SK-N-SH (cell line): ENCODE measurements at regions not wholly inside any gene's neighbourhood (a gene's known extent, or its start where the extent isn't known, plus 50 kb on each side); places are given as distances from the start of the nearest gene placed in this dataset.
"Not testable (repeated sequence)": the region's sequence is repeated elsewhere in the genome, so short reads cannot be mapped to it uniquely, and the experiment has no call there.

Experiments used
- CTCF ChIA-PET: fragments of 300-600, 350-600 bp; formaldehyde crosslinking; extraction: SDS; loops from one replicate; lab custom pipeline; 2021; lab: Yijun Ruan, JAX
- POLR2A ChIA-PET: fragments of 350-600 bp; sonication (Branson Sonifier 250); formaldehyde crosslinking; extraction: SDS; loops from one replicate; lab custom pipeline; 2020; ENCODE audit warnings: antibody characterized with exemption, inconsistent platforms; lab: Yijun Ruan, JAX
- DNase-seq: peaks from one replicate; pipeline ENCODE4 v3.0.0; 2012
- H2AFZ ChIP-seq: fragments of 200-600 bp; sonication (generic); 2 replicates; pipeline ENCODE4 v1.8.1; 2016; ENCODE audit warnings: antibody characterized with exemption, mild to moderate bottlenecking, low read depth
- H3F3A ChIP-seq: fragments of 200-600 bp; sonication (generic); replicated peaks from 2 replicates; pipeline ENCODE3; 2016; ENCODE audit warnings: antibody characterized with exemption, mild to moderate bottlenecking; ENCODE audit not compliant: insufficient read depth
- H3K27ac ChIP-seq, 2 experiments: fragments of 200-500 bp in 1 of 2; fragments of 200-600 bp in 1 of 2; sonication (Bioruptor generic) in 1 of 2; sonication (generic), shearing (Covaris generic) in 1 of 2; 2 replicates each; pipeline versions ENCODE4 v1.5.1 to v1.6.1; 2014 to 2016; ENCODE audit warnings: low read depth in 2 of 2, inconsistent platforms in 1 of 2, low read length in 1 of 2, mild to moderate bottlenecking in 1 of 2, mixed read lengths in 1 of 2
- H3K27me3 ChIP-seq: fragments of 200-600 bp; sonication (generic), shearing (Covaris generic); 2 replicates; pipeline ENCODE4 v1.6.1; 2016; ENCODE audit warnings: mixed run types; ENCODE audit not compliant: insufficient read depth
- H3K36me3 ChIP-seq, 2 experiments: fragments of 200-500 bp in 1 of 2; fragments of 200-600 bp in 1 of 2; sonication (Bioruptor generic) in 1 of 2; sonication (generic) in 1 of 2; replicated peaks in 1 of 2; 2 replicates each; pipeline versions ENCODE3 to v1.5.1; 2014 to 2016; ENCODE audit warnings: low read length in 1 of 2, mild to moderate bottlenecking in 1 of 2; ENCODE audit not compliant: insufficient read depth in 2 of 2, control insufficient read depth in 1 of 2
- H3K4me1 ChIP-seq, 2 experiments: fragments of 200-500 bp in 1 of 2; fragments of 200-600 bp in 1 of 2; sonication (Bioruptor generic) in 1 of 2; sonication (generic), shearing (Covaris generic) in 1 of 2; 2 replicates each; pipeline versions ENCODE4 v1.5.1 to v1.6.1; 2014 to 2016; ENCODE audit warnings: low read depth in 1 of 2, low read length in 1 of 2, mixed run types in 1 of 2; ENCODE audit not compliant: insufficient read depth in 2 of 2, control insufficient read depth in 1 of 2
- H3K4me2 ChIP-seq: fragments of 200-600 bp; sonication (generic), shearing (Covaris generic); 2 replicates; pipeline ENCODE4 v1.6.1; 2017; ENCODE audit warnings: mixed run types
- H3K4me3 ChIP-seq, 2 experiments: fragments of 200-500 bp in 1 of 2; fragments of 200-600 bp in 1 of 2; sonication (Bioruptor generic) in 1 of 2; sonication (generic), shearing (Covaris generic) in 1 of 2; 2 replicates each; pipeline versions ENCODE4 v1.5.1 to v1.8.1; 2014 to 2016; ENCODE audit warnings: low read depth in 2 of 2, inconsistent platforms in 1 of 2, low read length in 1 of 2, mild to moderate bottlenecking in 1 of 2, mixed read lengths in 1 of 2, moderate library complexity in 1 of 2
- H3K79me2 ChIP-seq: fragments of 200-600 bp; sonication (generic); 2 replicates; pipeline ENCODE4 v1.8.1; 2017; ENCODE audit warnings: mild to moderate bottlenecking; ENCODE audit not compliant: insufficient read depth
- H3K9ac ChIP-seq: fragments of 200-600 bp; sonication (generic); 2 replicates; pipeline ENCODE4 v1.6.1; 2017; ENCODE audit warnings: mixed run types
- H3K9me2 ChIP-seq: fragments of 200-600 bp; sonication (generic); 2 replicates; pipeline ENCODE4 v1.6.1; 2017; ENCODE audit warnings: mixed run types
- H3K9me3 ChIP-seq: fragments of 200-600 bp; sonication (generic); 2 replicates; pipeline ENCODE4 v1.6.1; 2017; ENCODE audit warnings: mixed run types, mild to moderate bottlenecking, moderate library complexity
- H4K20me1 ChIP-seq: fragments of 200-600 bp; sonication (generic); 2 replicates; pipeline ENCODE4 v1.6.1; 2017; ENCODE audit warnings: mild to moderate bottlenecking, mixed run types; ENCODE audit not compliant: insufficient read depth
- WGBS: methylation state at CpG from one replicate; pipeline ENCODE4 v1.1.6; 2017; ENCODE audit warnings: low lambda C conversion rate; 5-methylcytosine and 5-hydroxymethylcytosine counted together

- H3K9me3 ChIP-seq, H3K36me3 ChIP-seq, H3F3A ChIP-seq, H3K4me1 ChIP-seq, H2AFZ ChIP-seq, H3K9me2 ChIP-seq, H3K9ac ChIP-seq, DNase-seq, H3K27ac ChIP-seq, POLR2A ChIA-PET, H3K79me2 ChIP-seq, H3K4me3 ChIP-seq, H3K4me2 ChIP-seq, CTCF ChIA-PET, H4K20me1 ChIP-seq, H3K27me3 ChIP-seq: not testable (repeated sequence)
- 81% methylated on average over 2 of the region's 3 CpGs for WGBS
These were observed 1300.9 kb downstream of the CDH12 start for GRCh38 chr5:21552263-21552662.

- H3K4me1 ChIP-seq, H3K79me2 ChIP-seq, CTCF ChIA-PET, H3K27ac ChIP-seq, H3K27me3 ChIP-seq, H3K4me2 ChIP-seq, H3K36me3 ChIP-seq, H4K20me1 ChIP-seq, H3K9me3 ChIP-seq, H3K9me2 ChIP-seq, H3F3A ChIP-seq, DNase-seq, POLR2A ChIA-PET, H3K9ac ChIP-seq, H2AFZ ChIP-seq, H3K4me3 ChIP-seq: not testable (repeated sequence)
- WGBS: 86% methylated on average over 3 of the region's 3 CpGs
These were observed 1302.2 kb downstream of the CDH12 start for GRCh38 chr5:21550916-21551315.

GRCh38 chr5:21547656-21548055 is 1305.5 kb downstream of the CDH12 start:
- H3K9ac ChIP-seq, H3F3A ChIP-seq, H2AFZ ChIP-seq, H3K79me2 ChIP-seq, H4K20me1 ChIP-seq, H3K9me2 ChIP-seq, H3K4me2 ChIP-seq, H3K27me3 ChIP-seq, POLR2A ChIA-PET, H3K36me3 ChIP-seq, H3K27ac ChIP-seq, CTCF ChIA-PET, H3K4me3 ChIP-seq, H3K4me1 ChIP-seq, DNase-seq, H3K9me3 ChIP-seq: not testable (repeated sequence)
- WGBS: 69% methylated on average over 2 of the region's 2 CpGs

- H4K20me1 ChIP-seq, CTCF ChIA-PET, H3K27ac ChIP-seq, POLR2A ChIA-PET, H3K9me3 ChIP-seq, H3K4me3 ChIP-seq, H3K27me3 ChIP-seq, DNase-seq, H3K36me3 ChIP-seq, H3K4me1 ChIP-seq, H3K79me2 ChIP-seq, H3K9ac ChIP-seq, H2AFZ ChIP-seq, H3K9me2 ChIP-seq, H3F3A ChIP-seq, H3K4me2 ChIP-seq: not testable (repeated sequence)
These were observed 1318.0 kb downstream of the CDH12 start for GRCh38 chr5:21535114-21535513.

DNA sequence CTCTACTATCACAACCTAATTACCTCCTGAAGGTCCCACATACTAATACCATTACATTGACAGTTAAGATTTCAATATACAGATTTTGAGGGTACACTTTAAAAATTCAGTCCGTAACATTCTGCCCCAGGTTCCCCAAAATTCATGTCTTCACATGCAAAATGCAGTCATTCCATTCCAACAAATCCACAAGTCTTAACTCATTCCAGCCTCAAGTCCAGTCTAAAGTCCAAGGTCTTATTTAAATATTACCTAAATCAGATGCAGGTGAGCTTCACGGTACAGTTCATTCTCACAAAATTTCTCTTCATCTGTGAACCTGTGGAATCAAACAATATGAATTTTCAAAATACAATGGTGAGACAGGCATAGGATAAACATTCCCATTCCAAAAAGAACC is 1332.0 kb downstream of the CDH12 start:
- WGBS: 87% methylated on average over 2 of the region's 2 CpGs
- H3K4me1 ChIP-seq, CTCF ChIA-PET, H3K79me2 ChIP-seq, H3F3A ChIP-seq, H3K4me3 ChIP-seq, H3K4me2 ChIP-seq, H4K20me1 ChIP-seq, H3K27me3 ChIP-seq, H3K9me3 ChIP-seq, H3K27ac ChIP-seq, DNase-seq, H3K36me3 ChIP-seq, H3K9ac ChIP-seq, H3K9me2 ChIP-seq, POLR2A ChIA-PET, H2AFZ ChIP-seq: not testable (repeated sequence)

- CTCF ChIA-PET, POLR2A ChIA-PET, H3K4me3 ChIP-seq, H3K27ac ChIP-seq, H3F3A ChIP-seq, H3K36me3 ChIP-seq, H4K20me1 ChIP-seq, DNase-seq, H3K9ac ChIP-seq, H3K9me2 ChIP-seq, H3K4me2 ChIP-seq, H3K9me3 ChIP-seq, H3K4me1 ChIP-seq, H3K79me2 ChIP-seq, H2AFZ ChIP-seq, H3K27me3 ChIP-seq: not testable (repeated sequence)
- WGBS: 96% methylated on average over 5 of the region's 11 CpGs
These were observed 1356.2 kb downstream of the CDH12 start for GRCh38 chr5:21496926-21497325.

DNA sequence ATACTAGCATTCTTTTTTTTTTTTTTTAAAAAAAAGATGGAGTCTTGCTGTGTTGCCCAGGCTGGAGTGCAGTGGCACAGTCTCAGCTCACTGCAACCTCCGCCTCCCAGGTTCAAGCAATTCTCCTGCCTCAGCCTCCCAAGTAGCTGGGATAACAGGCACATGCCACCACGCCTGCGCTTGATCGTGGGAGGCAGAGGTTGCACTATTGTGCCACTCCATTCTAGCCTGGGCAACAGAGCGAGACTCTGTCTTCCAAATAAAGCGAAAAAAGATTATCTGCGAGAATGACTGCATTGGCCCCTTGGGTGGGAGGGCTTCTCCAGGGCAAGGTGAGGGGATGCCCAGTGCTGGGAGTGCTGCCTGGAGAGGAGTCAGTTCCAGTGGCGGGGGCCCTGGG is 1357.1 kb downstream of the CDH12 start:
- H3K27me3 ChIP-seq, DNase-seq: not testable (repeated sequence)

More for the DNA sequence above, 1357.1 kb downstream of the CDH12 start:
- POLR2A ChIA-PET, H3K27ac ChIP-seq, H3K9ac ChIP-seq, CTCF ChIA-PET, H3K4me1 ChIP-seq, H3F3A ChIP-seq, H3K4me3 ChIP-seq, H3K36me3 ChIP-seq, H3K4me2 ChIP-seq, H3K9me2 ChIP-seq, H4K20me1 ChIP-seq, H2AFZ ChIP-seq, H3K79me2 ChIP-seq, H3K9me3 ChIP-seq: not testable (repeated sequence)
- WGBS: 92% methylated on average over 8 of the region's 8 CpGs
